Activated effector memory CD4-positive, alpha-beta T cell treated with anti-CD3 and anti-CD28 coated beads, Interleukin-2, amount 50 U/mL, for 16 hours (primary cell): ENCODE measurements at regions not wholly inside any gene's neighbourhood (a gene's known extent, or its start where the extent isn't known, plus 50 kb on each side); places are given as distances from the start of the nearest gene placed in this dataset.

Source experiments
- DNase-seq: peaks from one replicate; pipeline ENCODE4 v3.0.0-alpha.2; 2020

DNA sequence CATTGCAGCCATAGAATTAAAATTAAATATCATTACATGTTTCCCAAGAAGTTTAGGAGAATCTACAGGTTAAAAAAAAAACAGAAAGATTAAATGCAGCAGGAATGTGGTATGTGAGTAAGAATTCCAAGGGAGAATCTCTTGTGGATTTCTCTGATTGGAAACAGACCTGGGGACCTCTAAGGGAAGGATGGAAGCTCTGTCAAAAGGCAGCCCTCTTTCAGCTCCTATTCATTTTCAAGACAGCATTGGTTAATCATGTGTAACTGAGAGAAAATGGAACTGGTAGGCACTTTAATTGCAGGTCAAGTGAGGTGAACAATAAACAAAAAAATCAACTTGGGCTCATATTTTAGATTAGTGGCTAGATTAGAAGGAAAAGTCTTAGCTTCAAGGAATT, 81.4 kb upstream of the MTPN start:
- no peak for DNase-seq

DNA sequence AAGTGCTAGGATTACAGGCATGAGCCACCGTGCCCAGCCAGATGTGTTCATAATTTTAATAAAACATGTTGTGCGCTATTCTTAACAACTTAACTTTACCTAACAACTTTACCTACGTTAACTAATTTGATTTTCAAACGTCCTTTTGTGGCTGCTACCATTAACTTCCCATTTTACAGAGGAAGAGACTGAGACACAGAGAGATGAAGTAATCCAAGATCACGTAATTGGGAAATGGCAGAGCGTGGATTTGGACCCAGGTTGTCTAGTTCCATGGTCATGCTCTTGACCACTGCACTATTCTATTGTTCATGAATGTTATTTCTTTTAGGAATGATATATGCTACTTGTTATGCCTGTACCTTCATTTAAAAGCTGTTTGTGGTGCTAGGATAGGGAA, 80.3 kb upstream of the MTPN start:
- no peak for DNase-seq

DNA sequence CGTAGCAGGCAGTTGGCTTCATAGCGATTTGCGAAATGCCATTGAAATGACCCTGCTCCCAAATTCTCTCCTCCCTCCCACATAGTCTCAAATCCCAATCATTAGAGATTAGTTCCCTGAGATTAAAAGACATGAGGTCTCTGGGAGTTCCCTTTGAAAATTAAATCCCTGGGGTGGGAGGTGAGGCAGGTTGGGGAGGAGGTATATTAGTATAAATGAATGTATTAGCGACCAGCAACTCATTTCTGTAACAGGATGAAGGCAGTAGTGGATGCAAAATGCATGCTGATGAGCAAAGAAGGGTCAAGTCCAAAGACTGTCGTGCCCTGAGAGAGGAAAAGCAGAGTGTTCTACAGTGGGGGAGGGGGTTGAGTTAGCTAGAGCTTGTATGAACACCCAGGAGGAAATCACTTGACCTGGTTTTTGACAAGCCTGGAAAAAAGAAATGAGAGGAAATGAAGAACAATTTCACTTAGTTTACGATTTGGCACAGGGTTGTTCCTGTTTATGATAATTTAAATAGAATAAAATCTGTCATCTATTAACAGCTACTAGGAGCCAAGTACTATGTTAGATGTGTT, 79.6 kb upstream of the MTPN start:
- no peak for DNase-seq

GRCh38 chr7:136055266-136055665, 78.1 kb upstream of the MTPN start:
- DNase-seq: no peak

GRCh38 chr7:136053689-136054485, 76.7 kb upstream of the MTPN start:
- no peak for DNase-seq

DNA sequence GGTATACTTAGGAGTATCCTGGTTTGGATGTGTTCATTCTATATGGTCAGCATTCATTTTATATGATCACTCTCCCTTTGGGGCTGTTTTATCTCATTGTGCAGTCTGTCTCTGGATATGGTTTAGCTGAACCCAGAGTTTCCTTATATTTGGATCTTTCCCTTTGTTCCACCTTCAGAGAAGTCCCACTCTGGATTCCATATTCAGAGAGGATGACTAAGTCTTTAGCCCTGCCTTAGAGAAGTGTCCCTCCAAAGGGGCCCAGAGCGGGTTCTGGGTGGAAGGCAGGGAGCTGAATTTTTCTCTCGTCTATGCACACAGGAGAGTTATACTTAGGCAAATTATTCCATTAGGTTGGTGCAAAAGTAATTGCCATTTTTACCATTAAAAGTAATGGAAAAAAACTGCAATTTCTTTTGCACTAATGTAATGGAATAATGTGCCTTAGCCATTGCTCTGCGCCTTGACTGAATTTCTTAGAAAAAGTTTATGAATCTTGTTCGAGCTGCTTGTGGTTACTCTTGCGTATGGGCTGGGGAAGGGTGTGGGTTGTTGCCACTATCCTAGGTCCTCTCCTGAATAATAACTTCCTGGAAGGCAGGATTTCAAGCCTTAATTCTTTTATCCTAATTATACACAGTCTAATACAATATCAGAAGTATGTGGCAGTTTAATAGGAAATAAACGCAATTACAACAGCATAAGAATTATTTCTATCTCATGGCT, 74.2 kb upstream of the MTPN start:
- no peak for DNase-seq

DNA sequence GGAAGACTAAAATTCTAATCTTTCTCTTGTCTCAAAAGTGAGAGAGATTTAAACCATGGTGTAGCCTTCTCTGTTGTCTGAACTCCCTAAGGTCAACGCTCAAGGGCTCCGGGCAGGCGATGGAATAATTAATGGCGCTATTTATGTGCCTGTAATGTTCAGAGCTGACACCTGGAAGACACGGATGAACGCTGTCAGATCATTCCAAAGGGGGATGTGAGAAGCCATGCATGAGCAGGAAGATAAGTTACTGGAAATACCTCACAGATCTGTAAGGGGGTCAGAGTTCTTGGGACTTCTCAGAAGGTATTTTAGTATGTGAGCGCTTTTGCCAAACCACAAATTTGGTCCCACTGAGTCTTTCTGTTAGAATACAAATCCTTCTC, 73.3 kb upstream of the MTPN start:
- no peak for DNase-seq

GRCh38 chr7:136049818-136050461, 72.8 kb upstream of the MTPN start:
- DNase-seq: no peak

GRCh38 chr7:136049117-136049516, 72.0 kb upstream of the MTPN start:
- no peak for DNase-seq

GRCh38 chr7:136046548-136046947, 69.4 kb upstream of the MTPN start:
- no peak for DNase-seq

GRCh38 chr7:136045992-136046391, 68.8 kb upstream of the MTPN start:
- no peak for DNase-seq

DNA sequence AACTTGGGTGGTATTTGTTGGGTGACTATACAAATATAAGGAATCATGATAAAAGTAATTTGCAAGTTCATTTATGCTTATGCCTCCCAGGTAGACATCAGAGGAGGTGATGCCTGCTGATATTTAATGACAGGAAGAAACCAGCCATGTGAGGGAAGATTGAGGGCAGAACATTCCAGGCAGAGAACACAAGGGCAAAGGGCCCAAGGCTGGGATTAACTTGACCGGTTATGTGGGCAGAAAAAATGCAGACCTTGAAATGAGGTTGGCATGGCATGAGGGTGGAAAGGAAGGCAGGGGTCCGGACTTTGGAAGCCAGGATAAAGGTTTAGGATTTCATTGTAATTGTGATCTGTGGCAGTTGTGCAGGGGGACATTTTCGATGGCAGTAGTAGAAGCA, 68.0 kb upstream of the MTPN start:
- no peak for DNase-seq

GRCh38 chr7:136039577-136040345, 62.6 kb upstream of the MTPN start:
- no peak for DNase-seq

DNA sequence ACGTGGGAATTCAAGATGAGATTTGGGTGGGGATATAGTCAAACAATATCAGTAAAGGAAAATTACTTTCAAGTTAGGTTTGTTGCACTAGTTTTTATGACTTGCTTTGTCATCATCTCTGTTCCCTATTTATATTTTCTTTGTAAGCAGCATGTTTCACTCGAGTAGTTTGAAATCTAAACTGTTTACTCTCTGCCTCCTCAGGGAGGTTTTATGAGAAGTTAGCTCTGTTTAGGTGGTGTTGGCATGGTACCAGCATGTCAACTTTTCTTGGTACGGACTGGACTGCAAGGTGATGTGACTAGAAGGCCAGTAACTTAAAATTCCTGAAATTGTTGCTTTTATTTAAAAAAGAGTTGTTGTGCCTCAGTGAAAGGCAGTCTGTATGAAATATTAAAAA, 59.2 kb upstream of the MTPN start:
- no peak for DNase-seq

DNA sequence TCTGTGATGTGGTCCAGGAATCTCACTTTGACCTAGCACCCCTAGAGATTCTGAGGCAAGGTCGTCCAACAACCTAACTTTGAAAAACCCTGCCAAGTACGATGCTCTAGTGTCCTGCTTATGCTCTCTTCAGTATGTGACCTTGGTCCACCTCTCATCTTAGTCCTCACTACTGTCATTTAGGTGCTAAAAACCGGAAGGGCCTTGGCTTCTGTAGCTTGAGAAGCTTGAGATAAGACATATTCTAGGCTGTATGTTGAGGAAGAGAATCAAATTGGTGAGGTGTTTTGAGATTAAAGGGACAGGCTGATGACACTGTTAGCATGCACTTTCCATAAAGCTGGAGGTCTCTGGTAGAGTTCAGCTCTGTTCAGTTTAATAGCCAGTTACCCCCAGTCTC, 57.0 kb upstream of the MTPN start:
- DNase-seq: no peak

- DNase-seq: no peak
Measured at GRCh38 chr7:136033413-136034031, 56.4 kb upstream of the MTPN start.

DNA sequence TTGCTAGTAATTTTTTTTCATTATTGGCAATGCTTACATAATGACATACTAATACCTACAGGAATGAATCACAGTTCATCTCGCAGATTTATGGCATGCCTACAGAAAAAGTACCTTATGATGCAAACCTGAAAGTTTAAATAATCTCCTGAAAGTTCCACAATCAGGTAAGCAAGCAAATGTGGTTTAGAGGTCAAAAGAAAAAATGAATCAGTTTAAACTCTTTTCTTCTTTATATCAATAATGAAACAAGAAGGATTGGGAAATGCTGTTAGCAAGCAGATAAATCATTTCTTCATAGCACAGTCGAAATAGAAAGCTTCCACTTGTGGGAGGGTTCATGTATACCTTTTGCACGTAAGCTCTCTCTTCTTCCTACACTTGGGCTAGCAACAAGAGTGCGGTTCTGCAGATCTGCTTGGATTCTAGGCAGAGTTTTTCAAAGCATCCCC, 53.7 kb upstream of the MTPN start:
- no peak for DNase-seq

DNA sequence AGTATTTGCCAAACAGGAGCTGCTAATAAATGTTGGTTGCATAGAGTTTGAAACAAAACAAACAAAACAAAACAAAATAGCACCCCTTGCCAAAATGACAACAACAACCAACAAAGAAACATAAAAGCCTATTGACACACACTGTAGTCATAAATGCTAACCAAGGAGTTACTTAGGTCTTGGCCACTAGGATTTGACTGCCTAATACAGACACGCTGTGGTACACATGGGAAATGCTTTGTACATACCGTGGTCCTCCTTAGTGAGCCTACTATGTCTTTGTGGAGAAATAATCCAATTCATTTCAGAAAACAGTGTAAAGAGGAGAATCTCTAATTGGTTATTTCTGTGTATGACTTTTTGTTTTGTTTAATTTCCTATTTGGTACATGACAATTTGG, 53.2 kb upstream of the MTPN start:
- no peak for DNase-seq

DNA sequence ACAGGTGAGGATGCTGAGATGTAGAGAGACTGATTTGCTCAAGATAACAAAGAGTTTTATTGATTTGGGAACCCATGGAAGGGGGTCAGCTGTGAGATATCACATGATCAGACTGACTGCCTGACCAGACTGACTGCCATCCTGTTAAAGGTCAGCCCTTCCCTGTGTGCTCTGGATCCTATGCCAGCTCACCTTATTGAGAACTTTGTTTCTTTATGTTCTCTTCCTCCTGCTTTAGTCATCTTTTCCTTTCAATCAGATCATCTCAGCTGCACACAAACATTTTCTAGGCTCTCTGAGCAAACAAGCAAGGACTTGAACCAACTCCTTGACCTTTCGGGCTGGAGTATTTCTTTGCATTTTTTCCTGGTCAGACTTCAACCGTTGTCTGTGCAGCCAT, 50.0 kb upstream of the MTPN start:
- no peak for DNase-seq
